CD1c-positive myeloid dendritic cell (primary cell): ENCODE measurements at regions not wholly inside any gene's neighbourhood (a gene's known extent, or its start where the extent isn't known, plus 50 kb on each side); places are given as distances from the start of the nearest gene placed in this dataset.
"Not testable (repeated sequence)": the region's sequence is repeated elsewhere in the genome, so short reads cannot be mapped to it uniquely, and the experiment has no call there.

Source experiments
- DNase-seq: peaks from one replicate; pipeline ENCODE4 v3.0.0-alpha.2; 2016; ENCODE audit errors: extremely low spot score

- not testable (repeated sequence) for DNase-seq
These were observed 71.0 kb downstream of the DAPL1 start for GRCh38 chr2:158866082-158866481.

DNA sequence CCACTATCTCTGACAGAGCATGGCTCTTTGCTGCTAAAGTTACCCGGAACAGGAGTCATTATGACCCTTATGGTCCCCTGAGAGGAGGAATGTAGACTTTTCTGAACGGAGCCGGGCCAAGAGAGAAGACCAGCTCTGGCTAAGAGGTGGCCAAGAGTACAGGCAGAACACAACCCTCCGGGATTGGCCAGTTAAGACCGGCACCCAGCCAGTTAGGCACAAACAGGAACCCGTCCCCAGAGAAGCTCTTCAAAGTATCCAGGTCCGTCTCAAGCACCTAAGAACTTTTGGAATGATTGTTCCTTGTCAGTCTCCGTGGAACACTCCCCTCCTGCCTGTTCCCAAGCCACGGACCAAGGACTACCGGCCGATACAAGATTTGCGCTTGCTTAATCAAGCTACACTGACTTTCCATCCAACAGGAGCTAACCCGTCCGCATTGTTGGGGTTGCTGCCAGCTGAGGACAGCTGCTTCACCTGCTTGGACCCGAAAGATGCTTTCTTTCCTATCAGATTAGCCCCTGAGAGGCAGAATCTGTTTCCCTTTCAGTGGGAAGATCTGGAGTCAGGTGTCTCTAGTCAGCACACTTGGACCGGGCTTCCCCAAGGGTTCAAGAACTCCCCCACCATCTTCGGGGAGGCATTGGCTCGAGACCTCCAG lies 72.5 kb downstream of the DAPL1 start:
- DNase-seq = not testable (repeated sequence)

DNA sequence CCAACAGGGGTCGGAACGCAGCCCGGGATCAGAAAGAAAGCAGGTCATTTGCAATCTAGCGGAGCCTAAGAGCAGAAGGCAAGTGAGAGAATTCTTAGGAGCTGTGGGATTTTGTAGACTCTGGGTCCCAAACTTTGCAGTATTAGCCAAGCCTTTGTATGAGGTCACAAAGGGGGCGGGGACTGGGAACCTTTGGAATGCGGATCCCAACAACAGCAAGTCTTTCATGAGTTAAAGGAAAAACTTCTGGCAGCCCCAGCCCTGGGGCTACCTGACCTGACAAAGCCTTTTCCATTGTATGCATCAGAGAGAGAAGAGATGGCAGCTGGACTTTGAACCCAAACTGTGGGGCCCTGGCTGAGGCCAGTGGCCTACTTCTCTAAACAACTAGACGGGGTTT lies 73.3 kb downstream of the DAPL1 start:
- DNase-seq = not testable (repeated sequence)

- DNase-seq = not testable (repeated sequence)
These were observed 74.0 kb downstream of the DAPL1 start for GRCh38 chr2:158869122-158869521.

DNA sequence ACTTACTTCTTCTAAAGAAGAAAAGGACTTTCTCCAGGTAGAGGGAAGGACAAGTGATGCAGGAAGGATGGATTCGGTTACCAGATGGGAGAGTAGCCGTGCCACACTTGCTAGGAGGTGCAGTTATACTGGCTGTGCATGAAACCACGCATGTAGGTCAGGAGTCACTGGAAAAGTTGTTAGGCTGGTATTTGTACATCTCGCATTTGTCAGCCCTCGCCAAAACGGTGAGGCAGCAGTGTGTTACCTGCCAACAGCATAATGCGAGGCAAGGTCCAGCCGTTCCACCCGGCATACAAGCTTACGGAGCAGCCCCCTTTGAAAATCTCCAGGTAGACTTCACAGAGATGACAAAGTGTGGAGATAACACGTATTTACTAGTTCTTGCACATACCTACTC lies 74.5 kb downstream of the DAPL1 start:
- DNase-seq = not testable (repeated sequence)

DNA sequence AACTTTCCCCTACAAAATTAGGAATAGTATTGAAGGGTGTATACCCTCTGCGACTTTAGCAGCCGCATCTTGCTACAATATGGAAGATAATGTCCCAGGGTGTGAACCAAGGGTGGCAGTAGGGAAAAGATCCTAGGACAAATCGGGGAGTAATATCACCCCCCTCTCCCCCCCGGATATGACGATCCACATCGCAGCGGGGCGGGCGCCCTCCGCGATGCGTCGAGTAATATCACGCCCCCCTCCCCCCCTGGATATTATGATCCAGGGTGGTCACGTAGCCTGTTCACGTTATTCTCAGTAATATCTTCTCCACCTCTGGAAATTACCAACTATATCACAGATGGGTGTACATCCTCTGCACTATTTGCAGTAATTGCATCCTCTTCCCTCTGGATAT lies 82.9 kb downstream of the DAPL1 start:
- DNase-seq = no peak

GRCh38 chr2:158879229-158879903 lies 84.2 kb downstream of the DAPL1 start:
- no peak for DNase-seq

GRCh38 chr2:158882297-158882696 lies 86.1 kb upstream of the TANC1 start:
- DNase-seq = no peak

DNA sequence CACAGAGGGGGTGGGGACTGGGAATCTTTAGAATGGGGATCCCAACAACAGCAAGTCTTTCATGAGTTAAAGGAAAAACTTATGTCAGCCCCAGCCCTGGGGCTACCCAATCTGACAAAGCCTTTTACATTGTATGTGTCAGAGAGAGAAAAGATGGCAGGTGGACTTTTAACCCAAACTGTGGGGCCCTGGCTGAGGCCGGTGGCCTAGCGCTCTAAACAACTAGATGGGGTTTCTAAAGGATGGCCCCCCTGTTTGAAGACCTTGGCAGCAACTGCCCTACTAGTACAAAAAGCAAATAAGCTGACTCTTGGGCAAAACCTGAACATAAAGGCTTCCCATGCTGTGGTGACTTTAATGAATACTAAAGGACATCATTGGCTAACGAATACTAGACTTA lies 83.9 kb upstream of the TANC1 start:
- DNase-seq = not testable (repeated sequence)

DNA sequence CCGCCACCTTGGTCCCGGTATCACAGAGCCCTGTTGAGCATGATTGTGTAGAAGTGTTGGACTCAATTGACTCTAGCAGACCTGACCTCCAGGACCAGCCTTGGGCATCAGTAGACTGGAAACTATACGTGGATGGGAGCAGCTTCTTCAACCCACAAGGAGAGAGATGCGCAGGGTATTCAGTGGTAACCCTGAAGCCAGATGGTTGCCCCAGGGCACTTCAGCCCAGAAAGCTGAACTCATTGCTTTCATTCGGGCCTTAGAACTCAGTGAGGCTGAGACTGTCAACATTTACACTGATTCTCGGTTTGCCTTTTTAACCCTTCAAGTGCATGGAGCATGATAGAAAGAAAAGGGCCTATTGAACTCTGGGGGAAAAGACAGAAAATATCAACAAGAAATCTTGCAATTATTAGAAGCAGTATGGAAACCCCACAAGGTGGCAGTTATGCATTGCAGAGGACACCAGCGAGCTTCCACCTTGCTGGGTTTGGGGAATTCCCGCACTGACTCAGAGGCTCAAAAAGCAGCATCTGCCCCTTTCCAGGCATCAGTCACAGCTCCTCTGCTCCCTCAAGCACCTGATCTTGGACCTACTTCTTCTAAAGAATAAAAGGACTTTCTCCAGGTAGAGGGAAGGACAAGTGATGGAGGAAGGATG lies 83.3 kb upstream of the TANC1 start:
- not testable (repeated sequence) for DNase-seq

DNA sequence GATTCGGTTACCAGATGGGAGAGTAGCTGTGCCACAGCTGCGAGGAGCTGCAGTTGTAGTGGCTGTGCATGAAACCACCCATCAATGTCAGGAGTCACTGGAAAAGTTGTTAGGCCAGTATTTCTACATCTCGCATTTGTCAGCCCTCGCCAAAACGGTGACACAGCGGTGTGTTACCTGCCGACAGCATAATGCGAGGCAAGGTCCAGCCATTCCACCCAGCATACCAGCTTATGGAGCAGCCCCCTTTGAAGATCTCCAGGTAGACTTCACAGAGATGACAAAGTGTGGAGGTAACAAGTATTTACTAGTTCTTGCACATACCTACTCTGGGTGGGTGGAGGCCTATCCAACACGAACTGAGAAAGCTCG lies 82.8 kb upstream of the TANC1 start:
- DNase-seq = not testable (repeated sequence)

- DNase-seq = no peak
These were observed 79.1 kb upstream of the TANC1 start for GRCh38 chr2:158889135-158889853.

GRCh38 chr2:158890296-158890905 lies 78.0 kb upstream of the TANC1 start:
- DNase-seq = no peak

GRCh38 chr2:158893026-158893425 lies 75.4 kb upstream of the TANC1 start:
- no peak for DNase-seq

DNA sequence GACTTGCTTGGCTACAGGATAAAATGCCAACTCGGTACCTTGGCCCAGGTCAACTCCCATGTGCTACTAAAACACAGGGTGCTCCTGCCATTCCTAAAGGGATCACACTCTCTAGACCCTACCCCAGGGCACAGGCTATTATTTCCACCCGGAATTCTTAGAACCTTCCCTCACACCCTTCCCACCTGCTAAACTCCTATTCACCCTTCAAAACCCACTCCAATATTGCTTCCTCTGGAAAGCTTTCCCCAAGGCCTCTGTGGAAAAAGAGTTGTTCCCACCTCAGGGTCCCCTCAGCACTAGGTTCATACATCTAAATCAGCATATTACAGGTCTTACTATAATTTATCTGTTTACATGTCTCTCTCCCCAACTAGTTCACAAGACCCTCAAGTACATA lies 75.0 kb upstream of the TANC1 start:
- DNase-seq = no peak

- DNase-seq = no peak
These were observed 74.4 kb upstream of the TANC1 start for GRCh38 chr2:158894078-158894477.

DNA sequence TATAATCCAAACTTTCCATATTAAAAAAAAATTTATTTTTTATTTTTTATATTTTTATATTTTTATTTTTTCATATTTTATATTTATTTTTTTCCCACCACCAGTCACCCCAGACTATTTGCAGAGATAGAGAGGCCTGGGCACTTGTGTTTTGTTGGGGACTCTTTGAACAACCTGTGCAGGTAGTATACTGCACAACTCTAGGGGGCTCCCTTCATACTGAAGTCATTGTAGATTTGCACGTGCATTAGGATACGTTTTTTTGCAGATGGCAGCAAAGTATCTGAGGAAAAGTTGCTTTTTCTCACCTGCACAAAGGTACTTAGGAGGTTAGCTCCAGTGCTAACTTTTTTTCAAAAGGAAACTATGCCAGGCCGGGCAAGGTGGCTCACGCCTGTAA lies 73.9 kb upstream of the TANC1 start:
- DNase-seq = no peak

GRCh38 chr2:158900345-158900744 lies 68.1 kb upstream of the TANC1 start:
- DNase-seq = no peak

DNA sequence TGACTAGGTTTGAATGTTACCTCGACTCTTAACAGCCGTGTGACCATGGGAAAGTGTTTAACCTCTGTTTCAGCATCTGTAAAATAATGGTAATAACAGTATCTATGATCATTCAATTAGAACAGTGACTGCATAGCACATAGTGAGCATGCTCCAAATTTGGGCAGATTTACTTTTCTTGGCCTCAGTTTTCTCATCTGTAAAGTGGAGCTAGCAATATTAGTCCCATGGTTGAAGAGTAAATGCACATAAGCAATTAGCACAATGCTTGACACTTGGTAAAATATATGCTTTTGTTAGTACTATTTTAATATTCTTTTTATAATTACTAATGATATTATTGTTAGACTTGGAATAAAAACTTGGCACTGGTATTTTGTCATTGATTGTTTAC lies 66.4 kb upstream of the TANC1 start:
- DNase-seq = no peak

DNA sequence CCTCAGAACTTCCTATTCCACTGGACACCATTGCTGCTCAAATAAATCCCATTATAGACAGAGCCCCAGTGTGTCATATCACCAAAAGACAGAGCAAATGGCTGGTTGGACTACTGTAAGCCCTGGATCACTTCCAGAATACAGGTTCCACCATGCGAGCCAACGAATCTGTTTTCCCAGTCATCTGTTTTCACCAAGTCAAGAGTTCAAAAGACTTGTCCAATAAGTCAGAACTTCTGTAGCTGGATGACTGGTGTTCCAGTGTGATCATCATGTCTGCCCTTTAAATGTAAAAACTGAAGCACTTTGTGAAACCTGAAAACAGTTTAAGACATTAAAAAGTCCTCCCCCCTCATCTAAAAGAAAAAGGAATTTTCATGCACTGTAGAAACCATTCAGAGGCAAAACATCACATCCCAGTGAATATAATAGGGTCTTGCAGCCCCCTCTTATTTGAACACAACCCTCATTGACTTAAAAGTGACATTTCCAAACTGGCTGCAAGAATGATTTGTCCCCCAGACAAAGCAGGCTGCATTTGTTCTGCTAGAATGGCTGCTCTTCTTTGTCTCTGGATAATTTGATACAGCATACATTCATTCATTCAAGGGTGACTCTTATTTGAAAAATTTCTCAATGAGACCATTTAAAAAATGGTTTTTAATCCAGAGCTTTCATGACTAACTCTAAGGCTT lies 64.6 kb upstream of the TANC1 start:
- DNase-seq = no peak

GRCh38 chr2:158904627-158905177 lies 63.7 kb upstream of the TANC1 start:
- DNase-seq = no peak
